SK-N-SH treated with all-trans-retinoic acid at 6 μM for 48 hours (cell line): ENCODE measurements at regions not wholly inside any gene's neighbourhood (a gene's known extent, or its start where the extent isn't known, plus 50 kb on each side); places are given as distances from the start of the nearest gene placed in this dataset.

Experiments
- POU6F1 ChIP-seq: fragments of 250-450 bp; sonication (Bioruptor Pico); IDR thresholded peaks from 2 replicates; pipeline ENCODE4 v1.8.0; 2021; ENCODE audit warnings: low read depth, mild to moderate bottlenecking, moderate library complexity, borderline replicate concordance
- ZNF565 ChIP-seq: fragments of 450-650 bp; formaldehyde crosslinking; conservative IDR thresholded peaks from 2 replicates; pipeline ENCODE4 v1.5.0; 2020; ENCODE audit warnings: low read depth, mild to moderate bottlenecking, moderate library complexity

- no peak for TF ChIP-seq ZNF565 (CRISPR knock-in tag)
- TF ChIP-seq POU6F1 (CRISPR knock-in tag), result no peak
Observed at GRCh38 chr13:47421525-47421924, 524.7 kb upstream of the HTR2A start.
